ENCODE measurements at regions not wholly inside any gene's neighbourhood (a gene's known extent, or its start where the extent isn't known, plus 50 kb on each side); places are given as distances from the start of the nearest gene placed in this dataset.
"Not testable (repeated sequence)": the region's sequence is repeated elsewhere in the genome, so short reads cannot be mapped to it uniquely, and the experiment has no call there.

DNA sequence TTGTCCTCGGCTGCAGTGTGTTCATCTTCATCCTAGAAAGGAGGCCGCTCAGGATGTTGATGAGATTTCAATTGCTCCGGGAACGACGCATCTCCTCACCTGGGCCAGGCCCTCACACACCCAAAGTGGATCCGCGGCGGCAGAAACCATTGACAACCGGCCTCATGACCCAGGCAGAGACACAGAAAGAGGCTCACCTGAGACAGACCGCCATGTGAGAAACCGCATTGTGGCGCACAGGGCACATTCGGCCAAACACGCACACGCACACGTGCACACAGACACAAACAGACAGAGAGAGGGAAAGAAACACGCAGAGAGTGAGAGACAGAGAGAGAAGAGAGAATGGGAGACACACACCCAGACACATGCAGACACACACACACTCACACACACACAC lies 3879.3 kb downstream of the SRGAP2C start:
- intact Hi-C loops (cut with micrococcal nuclease); H3K27ac Mint-ChIP-seq; H3K27me3 Mint-ChIP-seq (ENCODE audit: low read depth); DNase-seq (ENCODE audit: low spot score); H3K4me1 Mint-ChIP-seq (ENCODE audit: low read depth); H3K4me3 Mint-ChIP-seq (ENCODE audit: low read depth): not testable (repeated sequence)
- peaks cover 15% of the 10 kb centered on the region for H3K36me3 Mint-ChIP-seq (ENCODE audit: low read depth)
- peaks cover 32% of the 10 kb centered on the region for H3K9me3 Mint-ChIP-seq

DNA sequence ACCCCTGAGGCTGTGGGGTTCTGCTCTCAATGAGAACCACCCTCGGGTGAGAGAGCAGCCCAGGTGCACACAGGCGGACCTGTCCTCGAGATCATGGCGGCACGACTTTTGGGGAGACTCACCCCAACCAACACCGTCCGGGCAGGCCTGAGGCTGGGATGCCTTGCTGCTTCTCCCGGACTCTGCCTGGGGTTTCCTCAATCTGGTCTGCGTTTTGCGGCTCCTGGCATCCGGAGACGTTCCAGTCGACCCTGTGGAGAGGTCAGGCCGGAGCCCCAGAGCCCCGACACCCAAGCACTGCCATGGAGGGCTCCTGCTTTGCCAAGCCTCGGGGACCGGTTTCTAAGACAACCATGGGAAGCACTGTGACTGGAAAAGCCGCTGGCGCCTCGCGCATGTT lies 3879.7 kb downstream of the SRGAP2C start:
- intact Hi-C loops (cut with micrococcal nuclease) = no loop called here
- DNase-seq (ENCODE audit: low spot score) = no peak
- no peaks in the 10 kb centered on the region for H3K27me3 Mint-ChIP-seq (ENCODE audit: low read depth)
- no peak overlapping the region for H3K27ac Mint-ChIP-seq
- H3K9me3 Mint-ChIP-seq = peaks cover 37% of the 10 kb centered on the region
- no peak overlapping the region for H3K4me3 Mint-ChIP-seq (ENCODE audit: low read depth)
- peaks cover 15% of the 10 kb centered on the region for H3K36me3 Mint-ChIP-seq (ENCODE audit: low read depth)
- no peaks in the 10 kb centered on the region for H3K4me1 Mint-ChIP-seq (ENCODE audit: low read depth)

DNA sequence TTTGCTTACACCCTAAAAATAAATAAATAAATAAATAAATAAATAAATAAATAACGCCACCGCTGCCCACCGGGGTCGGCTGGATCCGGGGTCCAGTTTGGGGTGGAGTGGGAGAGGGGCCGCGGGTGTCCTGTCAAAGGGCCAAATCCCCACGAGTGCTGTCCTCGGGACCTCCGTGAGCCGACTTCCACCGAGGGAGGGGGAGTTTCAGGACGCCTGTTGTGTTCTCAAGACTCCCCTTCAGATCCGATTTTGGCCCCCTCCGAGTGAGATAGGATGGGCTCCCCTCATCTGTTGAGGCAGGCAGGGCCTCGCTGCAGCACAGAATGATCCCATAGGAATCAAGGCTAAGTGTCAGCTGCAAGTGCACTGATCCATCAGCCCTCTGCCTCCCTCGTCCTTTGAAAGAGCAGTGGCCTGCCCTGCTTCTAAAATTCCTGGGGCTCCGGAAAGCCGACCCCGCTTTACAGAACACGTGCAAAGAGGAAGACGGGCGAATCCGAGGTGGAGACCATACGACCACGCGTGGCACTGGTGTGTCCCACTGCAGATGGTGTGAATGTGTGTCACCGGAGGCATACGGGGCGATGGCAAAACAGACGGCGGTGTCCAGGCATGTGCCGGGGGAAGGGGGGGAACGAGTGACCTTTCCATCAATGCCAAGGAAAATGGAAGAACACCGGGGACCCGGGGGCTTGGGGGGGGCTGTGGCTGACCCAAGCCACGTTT lies 3880.5 kb downstream of the SRGAP2C start:
- H3K27ac Mint-ChIP-seq = no peak overlapping the region
- H3K4me1 Mint-ChIP-seq (ENCODE audit: low read depth) = no peaks in the 10 kb centered on the region
- H3K9me3 Mint-ChIP-seq = peaks cover 45% of the 10 kb centered on the region
- intact Hi-C loops (cut with micrococcal nuclease) = no loop called here
- DNase-seq (ENCODE audit: low spot score) = no peak
- H3K27me3 Mint-ChIP-seq (ENCODE audit: low read depth) = no peaks in the 10 kb centered on the region
- H3K36me3 Mint-ChIP-seq (ENCODE audit: low read depth) = peaks cover 15% of the 10 kb centered on the region
- H3K4me3 Mint-ChIP-seq (ENCODE audit: low read depth) = no peak overlapping the region

DNA sequence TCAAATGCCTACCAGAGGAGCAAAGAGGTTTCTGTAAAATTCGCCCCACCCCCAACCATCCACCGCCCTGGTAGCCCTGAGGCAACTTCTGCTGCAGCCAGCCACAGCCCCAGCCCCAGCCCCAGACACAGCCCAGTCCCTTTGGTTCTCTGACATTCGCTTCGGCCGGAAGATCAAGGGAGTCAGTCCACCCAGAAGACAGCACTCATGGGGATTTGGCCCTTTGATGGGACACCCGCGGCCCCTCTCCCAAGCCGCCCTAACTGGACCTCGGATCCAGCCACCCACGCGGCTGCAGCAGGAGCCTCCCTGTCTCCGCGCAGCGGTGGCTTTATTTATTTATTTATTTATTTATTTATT lies 3881.0 kb downstream of the SRGAP2C start:
- Mint-ChIP-seq H3K4me3 (ENCODE audit: low read depth) (no peak overlapping the region), H3K36me3 (ENCODE audit: low read depth) (peaks cover 15% of the 10 kb centered on the region), H3K4me1 (ENCODE audit: low read depth) (no peaks in the 10 kb centered on the region), H3K9me3 (peaks cover 50% of the 10 kb centered on the region), H3K27me3 (ENCODE audit: low read depth) (no peaks in the 10 kb centered on the region), H3K27ac (no peak overlapping the region)
- DNase-seq (ENCODE audit: low spot score) = no peak
- intact Hi-C loops (cut with micrococcal nuclease) = no loop called here

DNA sequence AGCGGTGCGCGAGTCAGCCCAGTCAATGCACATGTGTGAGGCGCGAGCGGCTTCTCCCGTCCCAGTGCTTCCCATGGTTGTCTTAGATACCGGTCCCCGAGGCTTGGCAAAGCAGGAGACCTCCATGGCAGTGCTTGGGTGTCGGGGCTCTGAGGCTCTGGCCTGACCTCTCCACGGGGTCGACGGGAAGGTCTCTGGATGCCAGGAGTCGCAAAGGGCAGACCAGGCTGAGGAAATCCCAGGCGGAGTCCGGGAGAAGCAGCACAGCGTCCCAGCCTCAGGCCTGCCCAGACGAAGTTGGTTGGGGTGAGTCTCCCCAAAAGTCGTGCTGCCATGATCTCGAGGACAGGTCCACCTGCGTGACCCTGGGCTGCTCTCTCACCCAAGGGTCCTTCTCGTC lies 3881.6 kb downstream of the SRGAP2C start:
- H3K27ac Mint-ChIP-seq = no peak overlapping the region
- H3K27me3 Mint-ChIP-seq (ENCODE audit: low read depth) = no peaks in the 10 kb centered on the region
- no peaks in the 10 kb centered on the region for H3K4me1 Mint-ChIP-seq (ENCODE audit: low read depth)
- intact Hi-C loops (cut with micrococcal nuclease) = no loop called here
- DNase-seq (ENCODE audit: low spot score) = no peak
- no peak overlapping the region for H3K4me3 Mint-ChIP-seq (ENCODE audit: low read depth)
- peaks cover 15% of the 10 kb centered on the region for H3K36me3 Mint-ChIP-seq (ENCODE audit: low read depth)
- peaks cover 56% of the 10 kb centered on the region for H3K9me3 Mint-ChIP-seq

DNA sequence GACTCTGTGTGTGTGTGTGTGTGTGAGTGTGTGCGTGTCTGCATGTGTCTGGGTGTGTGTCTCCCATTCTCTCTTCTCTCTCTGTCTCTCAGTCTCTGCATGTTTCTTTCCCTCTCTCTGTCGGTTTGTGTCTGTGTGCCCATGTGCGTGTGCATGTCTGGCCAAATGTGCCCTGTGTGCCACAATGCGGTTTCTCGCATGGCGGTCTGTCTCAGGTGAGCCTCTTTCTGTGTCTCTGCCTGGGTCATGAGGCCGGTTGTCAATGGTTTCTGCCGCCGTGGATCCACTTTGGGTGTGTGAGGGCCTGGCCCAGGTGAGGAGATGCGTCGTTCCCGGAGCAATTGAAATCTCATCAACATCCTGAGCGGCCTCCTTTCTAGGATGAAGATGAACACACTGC lies 3882.1 kb downstream of the SRGAP2C start:
- H3K27ac Mint-ChIP-seq; H3K27me3 Mint-ChIP-seq (ENCODE audit: low read depth); DNase-seq (ENCODE audit: low spot score); H3K4me1 Mint-ChIP-seq (ENCODE audit: low read depth); H3K4me3 Mint-ChIP-seq (ENCODE audit: low read depth); intact Hi-C loops (cut with micrococcal nuclease): not testable (repeated sequence)
- peaks cover 61% of the 10 kb centered on the region for H3K9me3 Mint-ChIP-seq
- peaks cover 15% of the 10 kb centered on the region for H3K36me3 Mint-ChIP-seq (ENCODE audit: low read depth)

DNA sequence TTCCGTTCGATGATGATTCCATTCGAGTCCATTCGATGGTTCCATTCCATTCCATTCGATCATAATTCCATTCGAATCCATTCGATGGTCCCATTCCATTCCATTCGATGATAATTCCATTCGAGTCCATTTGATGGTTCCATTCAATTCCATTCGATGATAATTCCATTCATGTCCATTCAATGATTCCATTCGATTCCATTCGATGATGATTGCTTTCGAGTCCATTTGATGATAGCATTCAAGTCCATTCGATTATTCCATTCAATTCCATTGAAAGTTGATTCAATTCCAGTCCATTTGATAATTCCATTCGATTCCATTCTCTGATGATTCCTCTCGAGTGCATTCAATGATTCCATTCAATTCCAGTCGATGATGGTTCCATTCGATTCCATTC lies 3895.3 kb downstream of the SRGAP2C start:
- Mint-ChIP-seq H3K27ac (no peak overlapping the region), H3K4me1 (ENCODE audit: low read depth) (no peaks in the 10 kb centered on the region), H3K36me3 (ENCODE audit: low read depth) (peaks cover 38% of the 10 kb centered on the region), H3K27me3 (ENCODE audit: low read depth) (no peaks in the 10 kb centered on the region), H3K4me3 (ENCODE audit: low read depth) (no peak overlapping the region), H3K9me3 (peaks cover 84% of the 10 kb centered on the region)
- no peak for DNase-seq (ENCODE audit: low spot score)
- intact Hi-C loops (cut with micrococcal nuclease) = no loop called here

DNA sequence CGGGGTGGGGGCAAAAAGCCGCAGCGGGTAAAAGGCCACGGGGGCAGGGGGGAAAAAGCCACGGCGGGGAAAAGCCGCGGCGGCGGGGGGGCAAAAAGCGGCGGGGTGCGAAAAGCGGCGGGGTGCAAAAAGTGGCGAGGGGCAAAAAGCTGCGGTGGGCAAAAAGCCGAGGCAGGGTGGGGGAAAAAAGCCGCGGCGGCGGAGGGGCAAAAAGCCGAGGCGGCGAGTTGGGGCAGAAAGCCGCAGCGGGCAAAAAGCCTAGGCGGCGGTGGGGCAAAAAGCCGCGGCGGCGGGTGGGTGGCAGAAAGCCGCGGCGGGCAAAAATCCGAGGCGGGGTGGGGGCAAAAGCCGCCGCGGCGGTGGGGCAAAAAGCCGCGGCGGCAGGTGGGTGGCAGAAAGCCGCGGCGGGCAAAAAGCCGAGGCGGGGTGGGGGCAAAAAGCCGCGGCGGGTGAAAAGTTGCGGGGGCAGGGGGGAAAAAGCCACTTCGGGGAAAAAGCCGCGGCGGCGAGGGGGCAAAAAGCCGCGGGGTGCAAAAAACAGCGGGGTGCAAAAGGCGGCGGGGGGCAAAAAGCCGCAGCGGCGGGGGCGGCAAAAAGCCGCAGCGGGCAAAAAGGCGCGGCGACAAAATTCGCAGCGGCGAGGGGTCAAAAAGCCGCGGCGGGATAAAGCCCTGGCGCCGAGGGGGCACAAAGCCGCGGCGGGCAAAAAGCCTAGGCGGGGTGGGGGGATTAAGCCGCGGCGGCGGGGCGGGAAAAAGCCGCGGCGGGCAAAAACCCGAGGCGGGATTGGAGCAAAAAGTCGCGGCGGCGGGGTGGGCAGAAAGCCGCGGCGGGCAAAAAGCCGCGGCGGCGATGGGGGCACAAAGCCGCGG lies 3901.2 kb downstream of the SRGAP2C start:
- DNase-seq (ENCODE audit: low spot score) = no peak
- Mint-ChIP-seq H3K27ac (no peak overlapping the region), H3K4me3 (ENCODE audit: low read depth) (no peak overlapping the region), H3K9me3 (peaks cover 52% of the 10 kb centered on the region), H3K4me1 (ENCODE audit: low read depth) (no peaks in the 10 kb centered on the region), H3K36me3 (ENCODE audit: low read depth) (peaks cover 34% of the 10 kb centered on the region), H3K27me3 (ENCODE audit: low read depth) (no peaks in the 10 kb centered on the region)
- intact Hi-C loops (cut with micrococcal nuclease) = no loop called here

DNA sequence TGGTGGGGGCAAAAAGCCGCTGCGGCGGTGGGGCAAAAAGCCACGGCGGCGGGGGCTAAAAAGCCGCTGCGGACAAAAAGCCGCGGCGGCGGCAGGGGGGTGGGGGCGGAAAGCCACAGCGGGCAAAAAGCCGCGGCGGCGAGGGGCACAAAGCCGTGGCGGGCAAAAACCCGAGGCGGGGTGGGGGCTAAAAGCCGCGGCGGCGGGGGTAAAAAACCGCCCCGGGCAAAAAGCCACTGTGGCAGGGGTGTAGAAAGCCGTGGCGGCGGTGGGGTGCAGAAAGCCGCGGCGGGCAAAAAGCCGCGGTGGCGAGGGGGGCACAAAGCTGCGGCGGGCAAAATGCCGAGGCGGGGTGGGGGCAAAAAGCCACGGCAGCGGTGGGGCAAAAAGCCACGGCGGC lies 3901.8 kb downstream of the SRGAP2C start:
- intact Hi-C loops (cut with micrococcal nuclease) = no loop called here
- H3K27me3 Mint-ChIP-seq (ENCODE audit: low read depth) = no peaks in the 10 kb centered on the region
- H3K9me3 Mint-ChIP-seq = peaks cover 50% of the 10 kb centered on the region

DNA sequence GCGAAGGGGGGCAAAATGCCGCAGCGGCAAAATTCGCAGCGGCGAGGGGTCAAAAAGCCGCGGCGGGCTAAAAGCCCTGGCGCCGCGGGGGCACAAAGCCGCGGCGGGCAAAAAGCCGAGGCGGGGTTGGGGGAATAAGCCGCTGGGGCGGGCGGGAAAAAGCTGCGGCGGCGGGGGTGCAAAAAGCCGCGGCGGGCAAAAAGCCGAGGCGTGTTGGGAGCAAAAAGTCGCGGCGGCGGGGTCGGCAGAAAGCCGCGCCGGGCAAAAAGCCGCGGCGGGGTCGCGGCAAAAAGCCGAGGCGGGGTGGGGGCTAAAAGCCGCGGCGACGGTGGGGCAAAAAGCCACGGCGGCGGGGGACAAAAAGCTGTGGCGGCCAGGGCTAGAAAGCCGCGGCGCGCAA lies 3902.5 kb downstream of the SRGAP2C start:
- intact Hi-C loops (cut with micrococcal nuclease) = no loop called here
- Mint-ChIP-seq H3K27ac (no peak overlapping the region), H3K4me1 (ENCODE audit: low read depth) (no peaks in the 10 kb centered on the region), H3K27me3 (ENCODE audit: low read depth) (no peaks in the 10 kb centered on the region), H3K4me3 (ENCODE audit: low read depth) (no peak overlapping the region), H3K9me3 (peaks cover 44% of the 10 kb centered on the region), H3K36me3 (ENCODE audit: low read depth) (peaks cover 25% of the 10 kb centered on the region)
- no peak for DNase-seq (ENCODE audit: low spot score)

More for the DNA sequence above, 3901.8 kb downstream of the SRGAP2C start:
- Mint-ChIP-seq H3K27ac (no peak overlapping the region), H3K36me3 (ENCODE audit: low read depth) (peaks cover 29% of the 10 kb centered on the region), H3K4me1 (ENCODE audit: low read depth) (no peaks in the 10 kb centered on the region), H3K4me3 (ENCODE audit: low read depth) (no peak overlapping the region)
- DNase-seq (ENCODE audit: low spot score) = no peak

DNA sequence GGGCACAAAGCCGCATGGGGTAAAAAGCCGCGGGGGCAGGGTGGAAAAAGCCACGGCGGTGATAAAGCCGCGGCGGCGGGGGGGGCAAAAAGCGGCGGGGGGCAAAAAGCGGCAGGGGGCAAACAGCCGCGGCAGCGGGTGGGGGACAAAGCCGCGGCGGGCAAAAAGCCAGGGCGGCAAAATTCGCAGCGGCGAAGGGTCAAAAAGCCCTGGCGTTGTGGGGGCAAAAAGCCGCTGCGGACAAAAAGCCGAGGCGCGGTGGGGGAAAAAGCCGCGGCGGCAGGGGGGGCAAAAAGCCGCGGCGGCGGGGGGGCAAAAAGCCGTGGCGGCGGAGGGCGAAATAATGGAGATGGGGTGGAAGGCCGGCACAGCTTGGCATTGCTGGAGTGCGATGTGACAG lies 3902.9 kb downstream of the SRGAP2C start:
- Mint-ChIP-seq H3K36me3 (ENCODE audit: low read depth) (peaks cover 22% of the 10 kb centered on the region), H3K4me3 (ENCODE audit: low read depth) (no peak overlapping the region), H3K9me3 (peaks cover 43% of the 10 kb centered on the region), H3K27ac (no peak overlapping the region), H3K27me3 (ENCODE audit: low read depth) (no peaks in the 10 kb centered on the region), H3K4me1 (ENCODE audit: low read depth) (no peaks in the 10 kb centered on the region)
- DNase-seq (ENCODE audit: low spot score) = no peak
- intact Hi-C loops (cut with micrococcal nuclease) = no loop called here

DNA sequence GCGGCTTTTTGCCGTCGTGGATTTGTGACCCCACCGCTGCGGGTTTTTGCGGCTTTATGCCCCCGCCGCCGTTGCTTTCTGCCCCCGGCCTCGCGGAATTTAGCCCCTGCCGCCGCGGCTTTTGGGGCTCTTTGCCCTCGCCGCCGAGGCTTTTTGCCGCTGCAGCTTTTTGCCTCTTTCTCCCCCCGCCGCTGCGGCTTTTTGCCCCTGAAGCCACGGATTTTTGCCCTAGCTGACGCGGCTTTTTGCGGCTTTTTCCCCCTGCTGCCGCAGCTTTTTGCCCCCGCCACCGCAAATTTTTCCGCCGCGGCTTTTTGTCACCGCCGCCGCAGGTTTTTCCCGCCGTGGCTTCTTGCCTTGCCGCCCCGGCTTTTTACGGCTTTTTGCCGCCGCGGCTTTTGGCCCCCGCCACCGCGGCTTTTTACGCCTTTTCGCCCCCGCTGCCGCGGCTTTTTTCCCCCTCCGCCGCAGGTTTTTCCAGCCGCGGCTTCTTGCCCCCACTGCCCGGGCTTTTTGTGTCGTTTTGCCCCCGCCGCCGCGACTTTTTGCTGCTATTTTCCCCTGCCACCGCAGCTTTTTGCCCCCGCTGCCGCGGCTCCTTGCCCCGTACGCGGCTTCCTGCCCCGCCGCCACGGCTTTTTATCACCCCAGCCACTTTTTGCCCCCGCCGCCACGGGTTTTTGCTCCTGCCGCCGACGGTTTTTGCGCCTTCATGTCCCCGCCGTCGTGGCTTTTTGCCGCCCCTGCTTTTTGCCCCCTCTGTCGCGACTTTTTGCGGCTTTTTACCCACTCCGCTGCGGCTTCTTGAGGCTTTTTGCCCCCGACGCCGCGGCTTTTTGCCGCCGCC lies 3933.6 kb downstream of the SRGAP2C start:
- Mint-ChIP-seq H3K9me3 (peaks cover 31% of the 10 kb centered on the region), H3K4me3 (ENCODE audit: low read depth) (no peak overlapping the region), H3K27ac (no peak overlapping the region), H3K4me1 (ENCODE audit: low read depth) (no peaks in the 10 kb centered on the region), H3K27me3 (ENCODE audit: low read depth) (no peaks in the 10 kb centered on the region), H3K36me3 (ENCODE audit: low read depth) (no peaks in the 10 kb centered on the region)
- intact Hi-C loops (cut with micrococcal nuclease) = no loop called here
- DNase-seq (ENCODE audit: low spot score) = no peak

Measured in activated T-helper 2 cell treated with anti-CD3 and anti-CD28 coated beads, Interferon-gamma antibody, Interleukin-2, Interleukin-4, amounts not matched to agents 10 μg/mL and 5 μg/mL and 100 μg/mL, durations not matched to agents 14 hours and 24 hours and 36 hours (primary cell).